OCI-LY1 (cell line): ENCODE measurements at regions not wholly inside any gene's neighbourhood (a gene's known extent, or its start where the extent isn't known, plus 50 kb on each side); places are given as distances from the start of the nearest gene placed in this dataset.

ENCODE experiments used
- H2AFZ ChIP-seq: fragments of 200-600 bp; sonication (generic), shearing (Covaris generic); 2 replicates; pipeline ENCODE4 v1.6.0; 2014; ENCODE audit warnings: antibody characterized with exemption, mild to moderate bottlenecking, low read length
- H3F3A ChIP-seq: fragments of 200-600 bp; sonication (generic), shearing (Covaris generic); 2 replicates; pipeline ENCODE4 v1.6.0; 2014; ENCODE audit warnings: mild to moderate bottlenecking, antibody characterized with exemption, low read length, moderate library complexity; ENCODE audit not compliant: insufficient read depth
- H3K27ac ChIP-seq: fragments of 200-600 bp; sonication (generic); 2 replicates; pipeline ENCODE4 v1.5.1; 2014; ENCODE audit warnings: low read length, mixed run types, mild to moderate bottlenecking, low read depth; ENCODE audit not compliant: poor library complexity, severe bottlenecking
- H3K27me3 ChIP-seq: fragments of 200-600 bp; sonication (generic); 2 replicates; pipeline ENCODE4 v1.6.0; 2014; ENCODE audit warnings: antibody characterized with exemption, mild to moderate bottlenecking, low read length, moderate library complexity; ENCODE audit not compliant: insufficient read depth
- H3K36me3 ChIP-seq: fragments of 200-600 bp; sonication (generic); 2 replicates; pipeline ENCODE4 v1.6.1; 2014; ENCODE audit warnings: mild to moderate bottlenecking, antibody characterized with exemption, low read length, moderate library complexity, mixed read lengths; ENCODE audit not compliant: insufficient read depth
- H3K4me1 ChIP-seq: fragments of 200-600 bp; sonication (generic); 2 replicates; pipeline ENCODE4 v1.5.1; 2014; ENCODE audit warnings: mild to moderate bottlenecking, low read length, moderate library complexity; ENCODE audit not compliant: insufficient read depth, severe bottlenecking
- H3K4me2 ChIP-seq: fragments of 200-600 bp; sonication (generic), shearing (Covaris generic); 2 replicates; pipeline ENCODE4 v1.6.1; 2014; ENCODE audit warnings: low read length
- H3K4me3 ChIP-seq: fragments of 200-600 bp; sonication (generic); 2 replicates; pipeline ENCODE4 v1.5.1; 2014; ENCODE audit warnings: low read length, low read depth, mild to moderate bottlenecking, mixed read lengths; ENCODE audit not compliant: poor library complexity, severe bottlenecking
- H3K79me2 ChIP-seq: fragments of 200-600 bp; shearing (Covaris generic); 2 replicates; pipeline ENCODE4 v1.6.1; 2016; ENCODE audit warnings: mixed run types, low read length, mixed read lengths; ENCODE audit not compliant: insufficient read depth
- H3K9ac ChIP-seq: fragments of 200-600 bp; sonication (generic), shearing (Covaris generic); 2 replicates; pipeline ENCODE4 v1.6.1; 2014; ENCODE audit warnings: mild to moderate bottlenecking, low read length, mixed read lengths
- H3K9me2 ChIP-seq: fragments of 200-600 bp; sonication (generic), shearing (Covaris generic); 2 replicates; pipeline ENCODE4 v1.6.1; 2014; ENCODE audit warnings: low read depth, mild to moderate bottlenecking, low read length, mixed read lengths
- H3K9me3 ChIP-seq: fragments of 200-600 bp; shearing (Covaris generic); 2 replicates; pipeline ENCODE4 v1.6.1; 2014; ENCODE audit warnings: low read length, mixed read lengths
- H4K20me1 ChIP-seq: fragments of 200-600 bp; sonication (generic), shearing (Covaris generic); 2 replicates; pipeline ENCODE4 v1.6.0; 2016; ENCODE audit warnings: mild to moderate bottlenecking, low read length; ENCODE audit not compliant: insufficient read depth
- EZH2 ChIP-seq: fragments of 200-600 bp; sonication (generic), shearing (Covaris generic); IDR thresholded peaks from 2 replicates; pipeline ENCODE4 v1.8.0; 2017; ENCODE audit warnings: borderline replicate concordance, mixed run types, mild to moderate bottlenecking, antibody characterized with exemption, low read length, moderate library complexity, mixed read lengths
- TF ChIP-seq, protein P1 (sequence below): fragments of 200-600 bp; sonication (generic), shearing (Covaris generic); IDR thresholded peaks from 2 replicates; pipeline ENCODE4 v1.5.1; 2017; ENCODE audit warnings: mild to moderate bottlenecking, antibody characterized with exemption, low read length, moderate library complexity, mixed read lengths

DNA sequence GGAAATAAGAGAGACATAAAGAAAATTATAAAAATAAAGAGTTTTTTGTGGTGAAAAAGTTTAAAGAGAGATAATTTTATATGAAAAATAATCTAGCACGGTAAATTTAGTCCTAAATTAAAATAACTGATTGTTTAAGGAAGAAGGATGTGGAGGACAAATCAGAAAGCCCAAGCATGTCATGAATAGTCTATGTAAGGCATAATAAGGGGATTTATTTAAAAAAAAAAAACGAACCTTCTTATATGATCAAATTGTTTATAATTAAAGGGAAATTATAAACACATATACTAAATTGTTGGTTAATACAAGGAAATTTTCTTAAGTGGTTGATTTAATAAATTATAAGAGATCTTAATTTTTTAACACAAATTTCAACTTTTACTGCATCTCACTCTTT, 551.8 kb upstream of the TYRP1 start:
- TF ChIP-seq EZH2 = no peak
- TF ChIP-seq, protein P1, sequence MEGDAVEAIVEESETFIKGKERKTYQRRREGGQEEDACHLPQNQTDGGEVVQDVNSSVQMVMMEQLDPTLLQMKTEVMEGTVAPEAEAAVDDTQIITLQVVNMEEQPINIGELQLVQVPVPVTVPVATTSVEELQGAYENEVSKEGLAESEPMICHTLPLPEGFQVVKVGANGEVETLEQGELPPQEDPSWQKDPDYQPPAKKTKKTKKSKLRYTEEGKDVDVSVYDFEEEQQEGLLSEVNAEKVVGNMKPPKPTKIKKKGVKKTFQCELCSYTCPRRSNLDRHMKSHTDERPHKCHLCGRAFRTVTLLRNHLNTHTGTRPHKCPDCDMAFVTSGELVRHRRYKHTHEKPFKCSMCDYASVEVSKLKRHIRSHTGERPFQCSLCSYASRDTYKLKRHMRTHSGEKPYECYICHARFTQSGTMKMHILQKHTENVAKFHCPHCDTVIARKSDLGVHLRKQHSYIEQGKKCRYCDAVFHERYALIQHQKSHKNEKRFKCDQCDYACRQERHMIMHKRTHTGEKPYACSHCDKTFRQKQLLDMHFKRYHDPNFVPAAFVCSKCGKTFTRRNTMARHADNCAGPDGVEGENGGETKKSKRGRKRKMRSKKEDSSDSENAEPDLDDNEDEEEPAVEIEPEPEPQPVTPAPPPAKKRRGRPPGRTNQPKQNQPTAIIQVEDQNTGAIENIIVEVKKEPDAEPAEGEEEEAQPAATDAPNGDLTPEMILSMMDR = no peak
- Histone ChIP-seq H4K20me1 (no peaks in the 10 kb centered on the region), H3F3A (no peaks in the 10 kb centered on the region), H3K9me3 (0 out of 2 replicates have a peak, but pooled peaks cover 2% of the 10 kb centered on the region), H3K27me3 (no peaks in the 10 kb centered on the region), H3K4me1 (no peaks in the 10 kb centered on the region), H3K9ac (no peak overlapping the region), H3K27ac (no peak overlapping the region), H3K4me3 (no peak overlapping the region), H3K36me3 (no peaks in the 10 kb centered on the region), H3K4me2 (no peak overlapping the region), H2AFZ (no peak overlapping the region), H3K79me2 (no peaks in the 10 kb centered on the region), H3K9me2 (no peaks in the 10 kb centered on the region)

DNA sequence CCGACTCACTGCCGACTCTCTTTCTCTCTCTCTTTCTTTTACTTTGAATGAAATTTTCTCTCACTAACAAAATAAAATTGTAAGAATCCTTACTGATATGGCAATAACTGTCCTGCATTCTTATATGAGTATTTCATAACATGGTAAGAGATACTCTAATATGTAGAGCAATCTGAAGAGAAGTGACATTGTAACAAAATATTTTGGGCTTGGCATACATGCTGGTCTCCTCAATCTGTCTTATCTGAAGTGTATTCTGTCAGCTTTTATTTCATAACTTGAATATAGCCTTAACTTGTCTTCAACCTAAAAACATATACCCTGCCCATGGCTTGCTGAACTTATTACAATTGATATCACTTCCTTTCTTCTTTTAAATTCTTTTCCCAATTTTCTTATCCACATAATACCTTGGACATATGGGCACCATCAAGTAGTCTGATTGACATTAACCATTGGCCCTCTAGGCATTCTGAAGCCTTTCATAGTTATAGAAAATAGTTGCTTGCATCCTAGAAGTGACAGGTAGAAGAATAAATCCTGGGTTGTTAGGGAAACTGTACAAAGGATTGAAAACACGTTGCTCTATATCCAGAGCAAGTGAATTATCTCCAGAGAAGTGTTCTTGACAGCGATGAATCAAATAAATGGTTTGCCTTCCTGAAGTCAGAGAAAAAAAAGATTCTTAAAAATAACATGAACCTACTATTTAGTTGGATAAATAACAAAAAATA, 537.6 kb upstream of the TYRP1 start:
- Histone ChIP-seq H3K79me2 (no peaks in the 10 kb centered on the region), H3K9me2 (no peaks in the 10 kb centered on the region), H3K27me3 (no peaks in the 10 kb centered on the region), H2AFZ (no peak overlapping the region), H3K4me2 (no peak overlapping the region), H3K36me3 (no peaks in the 10 kb centered on the region), H4K20me1 (no peaks in the 10 kb centered on the region), H3K4me1 (no peaks in the 10 kb centered on the region), H3K9me3 (no peaks in the 10 kb centered on the region), H3K9ac (no peak overlapping the region), H3F3A (no peaks in the 10 kb centered on the region), H3K4me3 (no peak overlapping the region), H3K27ac (no peak overlapping the region)
- TF ChIP-seq EZH2 = no peak
- TF ChIP-seq, protein P1 = no peak

DNA sequence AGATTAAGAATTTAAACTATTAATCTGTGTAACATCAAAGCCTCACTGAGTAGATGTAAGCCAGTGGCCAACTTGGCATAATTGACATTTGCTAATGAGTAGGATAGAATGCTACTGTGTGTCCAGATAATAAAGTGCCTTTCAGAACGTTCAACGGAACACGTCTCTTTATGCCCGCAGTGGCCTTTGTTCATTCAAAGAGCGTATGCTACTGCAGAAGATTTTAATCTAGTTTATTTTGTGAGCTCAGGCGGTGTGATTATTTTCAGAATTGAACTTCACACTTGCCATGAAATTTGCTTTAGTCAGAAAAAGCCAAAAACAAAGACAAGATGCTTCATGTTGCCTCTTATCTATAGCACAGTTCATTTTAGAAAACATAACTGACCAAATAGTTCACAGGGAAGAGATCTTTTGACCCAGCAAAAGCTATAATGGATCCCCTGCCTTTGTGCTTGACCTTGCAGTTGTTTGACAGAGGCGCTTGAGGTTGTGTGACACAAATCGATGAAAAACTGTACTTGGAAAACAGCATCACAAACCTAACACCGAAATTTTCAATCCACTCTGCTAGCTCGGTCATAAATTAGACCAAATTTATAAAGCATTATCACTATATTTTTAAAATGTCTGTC, 530.9 kb upstream of the TYRP1 start:
- no peak overlapping the region for H3K9ac ChIP-seq
- no peak overlapping the region for H3K27ac ChIP-seq
- H3K79me2 ChIP-seq = no peaks in the 10 kb centered on the region
- H3K4me2 ChIP-seq = no peak overlapping the region
- H3K27me3 ChIP-seq = no peaks in the 10 kb centered on the region
- H3F3A ChIP-seq = no peaks in the 10 kb centered on the region
- no peak for TF ChIP-seq EZH2
- TF ChIP-seq, protein P1 = no peak
- H3K4me1 ChIP-seq = no peaks in the 10 kb centered on the region
- H3K36me3 ChIP-seq = no peaks in the 10 kb centered on the region
- no peak overlapping the region for H3K4me3 ChIP-seq
- H2AFZ ChIP-seq = no peak overlapping the region
- no peaks in the 10 kb centered on the region for H3K9me3 ChIP-seq
- H4K20me1 ChIP-seq = no peaks in the 10 kb centered on the region
- H3K9me2 ChIP-seq = no peaks in the 10 kb centered on the region
